ENCODE measurements at regions not wholly inside any gene's neighbourhood (a gene's known extent, or its start where the extent isn't known, plus 50 kb on each side); places are given as distances from the start of the nearest gene placed in this dataset.

DNA sequence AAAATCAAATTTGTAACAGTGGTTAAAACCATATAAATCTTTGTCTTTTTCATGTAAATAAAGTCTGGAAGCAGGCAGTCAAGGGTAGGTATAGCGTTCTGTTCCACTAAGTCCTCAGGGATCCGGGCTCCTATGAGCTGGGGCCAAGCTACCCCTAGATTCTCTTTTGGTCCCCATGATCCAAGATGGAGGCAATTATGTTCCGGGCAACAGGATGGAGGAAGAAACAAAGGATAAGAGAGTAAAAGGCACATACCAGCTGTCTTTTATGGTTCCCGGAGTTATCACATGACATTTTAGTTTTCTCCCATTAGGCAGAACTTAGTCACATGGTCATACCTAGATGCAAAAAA, 224.4 kb upstream of the NFE2L3 start:
- TF ChIP-seq EZH2 (IDR thresholded peaks at IDR 0.05; ENCODE audit: borderline replicate concordance, low read depth, low read length, severe bottlenecking) (no peak), CTCF (IDR thresholded peaks at IDR 0.05; ENCODE audit: extremely low read depth in 1 of 2, insufficient read depth in 1 of 2, low read depth in 1 of 2, low read length in 2 of 2) (no peak), POLR2AphosphoS5 (IDR thresholded peaks at IDR 0.05; ENCODE audit: insufficient read depth, low read depth, low read length) (no peak), POLR2A (IDR thresholded peaks at IDR 0.05; ENCODE audit: low read depth, low read length) (no peak), FOS (IDR thresholded peaks at IDR 0.05; ENCODE audit: borderline replicate concordance, insufficient read depth, low read length) (no peak), MAX (IDR thresholded peaks at IDR 0.05; ENCODE audit: insufficient read depth, insufficient read length) (no peak), JUN (IDR thresholded peaks at IDR 0.05; ENCODE audit: borderline replicate concordance, insufficient read depth, insufficient read length, low read depth) (no peak)
